ENCODE measurements at regions not wholly inside any gene's neighbourhood (a gene's known extent, or its start where the extent isn't known, plus 50 kb on each side); places are given as distances from the start of the nearest gene placed in this dataset.

DNA sequence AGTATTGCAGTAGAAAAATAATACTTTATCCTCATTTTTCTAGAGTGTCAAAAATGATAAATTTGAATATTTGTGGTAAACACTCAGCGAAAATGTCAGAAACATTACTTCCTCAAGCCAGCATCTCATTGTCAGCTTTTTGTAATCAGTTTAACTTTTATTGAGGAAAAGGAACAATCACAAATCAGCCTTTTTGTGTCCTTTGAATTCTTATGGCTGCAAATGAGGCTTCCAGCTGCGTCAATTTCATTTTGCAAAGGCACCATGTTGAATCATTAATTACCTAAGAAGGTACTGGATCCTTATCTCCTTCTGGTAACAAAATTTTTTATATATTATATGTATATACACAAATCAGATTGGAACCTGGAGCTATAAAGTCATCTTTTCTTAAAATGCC is 442.6 kb upstream of the CPEB2 start:
- DNase-seq (ENCODE audit: low read depth) = no peak

DNA sequence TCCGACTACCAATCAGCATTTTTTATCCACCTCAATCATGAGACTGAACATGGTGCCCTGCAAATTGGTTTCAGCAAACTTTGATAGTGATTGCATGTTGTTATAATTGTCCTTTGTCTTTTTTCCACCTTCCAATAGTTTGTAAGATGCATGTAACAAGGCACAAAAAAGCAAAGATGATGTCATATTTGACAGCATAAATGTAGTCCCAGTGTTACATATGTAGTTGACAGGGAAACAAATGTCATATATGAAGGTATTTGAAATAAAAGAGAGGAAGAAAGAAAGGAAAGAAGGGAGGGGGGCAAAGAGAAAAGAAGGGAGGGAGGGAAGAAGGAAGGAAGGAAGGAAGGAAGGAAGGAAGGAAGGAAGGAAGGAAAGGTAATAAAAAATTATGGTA is 441.7 kb upstream of the CPEB2 start:
- no peak for DNase-seq (ENCODE audit: low read depth)

DNA sequence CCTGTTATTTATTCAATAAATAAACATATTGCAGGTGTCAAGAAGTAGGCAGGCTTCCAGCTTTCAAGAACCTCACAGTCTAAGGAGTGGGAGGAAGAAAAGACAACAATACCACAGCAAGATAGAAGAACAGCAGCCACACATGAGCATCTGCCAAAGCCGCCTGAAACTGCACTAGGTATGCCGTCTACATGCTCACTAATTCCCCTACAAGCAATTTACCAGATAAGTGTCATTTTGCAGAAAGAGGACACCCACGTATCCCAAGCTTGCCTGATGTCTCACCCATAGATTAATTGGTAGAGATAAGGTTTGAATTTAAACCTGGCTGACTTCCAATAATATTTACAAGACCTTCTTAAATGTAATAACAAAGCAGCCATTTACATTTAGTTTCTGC is 439.4 kb upstream of the CPEB2 start:
- no peak for DNase-seq (ENCODE audit: low read depth)

DNA sequence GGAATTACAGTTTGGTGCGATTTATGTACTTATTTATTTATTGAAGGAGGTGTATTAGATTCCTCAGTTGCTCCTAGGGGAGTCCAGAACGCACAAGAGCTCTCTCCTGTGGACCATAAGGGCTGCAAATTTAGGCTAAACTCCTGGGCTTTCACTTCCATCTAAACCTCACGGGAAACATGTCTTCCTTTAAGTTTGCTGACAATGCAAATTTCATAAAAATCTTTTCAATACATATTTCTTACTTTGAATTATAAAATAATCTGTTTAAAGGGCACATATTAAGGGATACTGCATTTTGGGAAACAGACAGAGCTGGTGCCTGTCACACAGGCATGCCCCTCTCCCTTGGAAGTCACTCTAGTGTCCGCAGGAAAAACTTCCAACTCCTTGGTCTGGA is 438.0 kb upstream of the CPEB2 start:
- no peak for DNase-seq (ENCODE audit: low read depth)

DNA sequence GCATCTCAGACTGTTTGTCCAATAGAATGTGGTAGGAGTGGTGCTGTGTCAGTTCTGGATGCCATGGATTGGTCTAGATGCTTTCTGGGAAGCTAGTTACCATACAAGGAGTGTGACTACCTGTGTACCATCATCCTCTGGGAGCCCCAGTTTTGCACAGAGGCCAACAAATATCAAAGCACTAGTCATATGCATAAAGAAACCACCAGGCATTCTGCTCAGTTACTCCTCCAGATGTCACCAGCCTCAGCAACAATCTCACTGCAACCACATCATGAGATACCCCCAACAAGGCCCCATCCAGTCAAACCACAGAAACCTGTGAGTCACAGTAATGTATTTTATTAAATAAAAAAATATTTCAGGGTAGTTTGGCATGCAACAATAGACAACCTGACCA is 435.8 kb upstream of the CPEB2 start:
- peak; percentile 3 for DNase-seq (ENCODE audit: low read depth)

DNA sequence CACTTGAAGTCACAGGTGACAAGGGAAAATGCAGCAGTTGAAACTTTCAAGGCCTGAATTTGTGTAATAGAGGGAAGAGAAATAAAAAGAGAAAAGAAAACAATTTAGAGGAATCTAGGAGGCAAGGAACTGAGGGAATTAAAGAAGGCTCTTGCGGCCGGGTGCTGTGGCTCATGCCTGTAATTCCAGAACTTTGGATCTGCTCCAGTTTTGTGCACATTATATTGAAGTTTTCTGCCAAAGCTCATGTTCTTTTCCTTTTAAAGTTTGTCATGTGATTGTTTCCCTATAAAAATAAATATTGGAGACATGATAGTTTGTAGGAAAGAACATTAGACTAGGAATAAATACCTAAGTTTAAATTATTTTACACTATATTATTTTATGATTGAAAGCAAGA is 433.9 kb upstream of the CPEB2 start:
- DNase-seq (ENCODE audit: low read depth) = peak; percentile 52

DNA sequence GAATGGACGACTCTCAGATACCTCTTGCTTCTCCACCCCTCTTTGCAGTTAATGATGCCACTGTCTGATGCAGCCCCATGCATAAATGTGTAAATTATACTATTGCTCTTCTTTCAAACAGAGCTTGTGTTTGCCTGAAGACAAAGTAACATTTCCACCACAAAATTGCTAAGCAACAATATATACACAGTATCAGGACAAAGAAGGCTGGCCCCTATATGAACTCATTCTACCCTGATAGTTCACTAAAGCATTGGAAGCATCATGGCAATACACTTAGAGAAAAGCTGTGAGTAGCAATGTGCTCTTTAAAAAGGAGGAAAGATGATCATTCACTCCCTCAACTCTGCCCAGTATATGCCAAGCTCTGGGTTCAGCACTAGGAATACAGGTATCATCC is 427.0 kb upstream of the CPEB2 start:
- no peak for DNase-seq (ENCODE audit: low read depth)

DNA sequence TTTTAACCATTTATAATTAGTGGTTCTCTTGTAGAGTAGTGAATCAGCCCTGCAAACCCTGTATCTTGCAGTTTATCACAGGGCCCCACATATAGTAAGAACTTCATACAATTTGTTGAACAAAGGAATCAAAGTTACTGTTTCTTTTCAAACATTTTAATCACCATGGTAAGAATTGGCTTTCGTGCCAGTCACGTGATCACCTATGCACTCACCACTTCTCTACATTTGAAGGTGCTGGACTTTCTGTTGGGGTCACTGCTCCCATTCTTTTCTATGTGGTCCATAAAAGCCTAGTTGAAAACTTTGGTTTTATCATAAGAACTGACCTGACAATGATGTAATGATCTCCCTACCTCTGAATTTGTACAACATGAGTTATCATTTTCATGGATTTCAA is 426.4 kb upstream of the CPEB2 start:
- no peak for DNase-seq (ENCODE audit: low read depth)

DNA sequence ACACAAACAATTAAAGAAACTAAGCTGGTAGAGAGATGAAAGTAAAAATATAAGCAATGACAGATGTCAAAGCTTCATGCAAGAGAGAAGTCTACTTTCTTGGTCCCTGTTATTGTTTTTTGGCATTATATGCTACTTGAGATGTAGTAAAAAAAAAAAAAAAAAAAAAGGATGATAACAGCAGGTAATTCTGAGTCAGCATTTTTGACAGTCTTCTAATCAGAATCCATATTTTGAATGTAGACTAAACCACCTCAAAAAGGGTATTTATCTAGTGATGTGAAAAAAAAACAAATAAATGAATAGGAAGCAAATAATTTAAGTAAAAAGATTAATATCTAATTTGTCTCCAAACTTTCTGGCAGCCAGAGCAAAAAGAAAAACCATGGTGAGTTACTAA is 422.2 kb upstream of the CPEB2 start:
- DNase-seq (ENCODE audit: low read depth) = no peak

DNA sequence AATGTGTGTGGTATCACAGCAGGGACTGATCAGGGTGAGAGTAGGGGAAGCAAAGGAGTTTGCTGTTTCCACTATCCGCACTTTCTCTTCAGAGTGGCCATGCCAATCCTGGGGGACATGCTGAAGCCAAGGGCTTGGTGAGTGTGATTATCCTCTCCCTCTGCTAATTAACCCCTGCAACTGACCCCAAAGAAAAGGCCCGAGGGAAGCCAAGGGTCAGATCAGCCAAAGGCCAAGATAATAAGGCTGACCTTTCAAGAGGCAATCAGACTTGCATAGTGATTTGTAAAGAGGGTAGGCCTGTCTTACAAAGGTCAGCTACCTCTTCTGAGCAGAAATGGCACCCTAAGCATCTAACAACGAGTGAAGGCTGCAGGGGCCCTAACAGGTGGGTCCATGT is 420.5 kb upstream of the CPEB2 start:
- DNase-seq (ENCODE audit: low read depth) = no peak

DNA sequence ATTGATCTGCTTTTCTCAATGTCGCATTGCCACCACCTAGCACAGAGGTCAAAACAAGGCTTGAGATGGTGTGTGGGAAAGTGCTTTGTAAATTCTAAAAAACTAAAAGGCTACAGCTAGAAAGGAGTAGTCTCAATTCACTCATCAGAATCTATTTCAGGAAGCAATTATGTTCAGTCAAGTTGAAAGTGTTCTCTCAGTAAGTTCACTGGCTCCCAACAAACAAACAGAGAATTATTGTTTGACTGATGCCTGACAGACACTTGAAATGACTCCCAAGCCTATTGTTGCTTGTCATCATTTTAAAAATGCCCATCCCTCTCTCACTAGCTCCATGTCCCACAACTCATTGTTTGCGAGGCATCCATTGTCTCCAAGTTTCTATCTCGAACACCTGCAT is 419.6 kb upstream of the CPEB2 start:
- no peak for DNase-seq (ENCODE audit: low read depth)

DNA sequence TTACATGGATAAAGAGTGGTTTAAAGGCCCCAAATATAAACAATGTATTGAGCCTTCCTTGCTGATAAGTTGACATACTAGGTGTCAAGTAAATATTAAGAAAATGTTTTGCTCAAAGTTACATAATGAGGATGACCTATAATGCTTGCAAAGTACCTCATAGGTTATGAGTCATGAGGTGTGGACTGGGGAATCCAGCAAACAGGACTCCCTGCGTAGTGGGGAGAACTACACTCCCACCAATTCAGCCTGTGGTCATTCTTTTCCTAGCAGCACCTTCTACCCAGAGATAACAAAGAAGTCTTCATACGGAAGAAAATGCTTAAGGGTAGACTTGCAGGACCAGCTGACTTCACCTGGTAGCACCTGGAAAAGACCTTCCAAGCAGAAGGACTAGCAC is 418.9 kb upstream of the CPEB2 start:
- no peak for DNase-seq (ENCODE audit: low read depth)

DNA sequence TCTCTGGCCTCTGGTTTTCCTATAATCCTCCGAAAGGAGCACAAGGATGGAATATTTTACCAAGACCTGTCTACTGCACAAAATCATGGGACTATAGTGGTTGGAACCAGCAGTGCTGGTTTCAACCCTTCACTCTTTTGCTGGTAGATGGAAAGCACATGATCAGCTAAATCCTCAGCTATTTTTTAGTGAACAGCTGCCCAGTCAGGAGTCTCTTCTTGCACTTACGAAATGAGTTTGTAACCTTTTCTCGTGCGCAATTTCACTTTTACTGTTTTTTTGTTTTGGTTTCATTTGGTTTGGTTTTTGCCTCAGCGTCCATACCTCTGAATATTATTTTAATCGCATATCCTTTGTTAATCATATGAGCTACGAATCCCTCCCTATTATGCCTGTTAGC is 418.5 kb upstream of the CPEB2 start:
- no peak for DNase-seq (ENCODE audit: low read depth)

DNA sequence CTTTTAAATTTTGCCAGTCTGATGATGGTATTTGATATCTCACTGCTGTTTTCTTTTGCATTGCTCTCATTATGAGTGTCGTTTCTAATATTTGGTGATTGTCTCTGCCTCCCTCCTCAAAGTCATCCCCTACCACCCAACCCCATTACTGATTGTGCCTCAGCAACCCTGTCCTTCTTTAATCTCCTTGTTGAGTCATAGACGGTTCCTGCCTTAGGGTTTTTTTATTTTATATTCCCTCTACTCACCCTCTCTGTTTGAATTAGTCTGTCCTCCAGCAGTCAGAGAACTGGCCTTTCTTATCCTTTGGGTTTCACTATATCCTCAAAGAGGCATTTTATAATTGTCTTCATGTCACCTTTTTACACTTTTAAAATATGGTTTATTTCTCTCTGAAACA is 409.3 kb upstream of the CPEB2 start:
- no peak for DNase-seq (ENCODE audit: low read depth)

DNA sequence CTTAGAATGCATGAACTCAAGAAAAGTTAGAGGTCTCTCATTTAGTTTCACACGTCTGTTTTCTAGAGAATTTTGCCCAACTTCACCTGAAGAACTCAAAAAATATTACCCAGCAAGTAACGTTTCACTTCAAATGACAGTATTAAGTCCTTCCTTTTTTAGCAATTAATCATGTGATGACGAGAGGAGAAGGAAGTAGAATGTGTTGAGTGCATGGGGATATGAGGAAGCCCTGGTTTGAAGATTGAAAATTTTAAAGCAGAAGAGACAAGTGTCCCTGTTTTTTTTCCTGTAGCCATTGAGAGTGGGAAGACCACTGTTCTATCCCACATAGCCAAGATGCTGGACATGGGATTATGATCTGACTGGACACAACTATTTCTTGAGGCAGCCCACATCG is 406.3 kb upstream of the CPEB2 start:
- DNase-seq (ENCODE audit: low read depth) = no peak

DNA sequence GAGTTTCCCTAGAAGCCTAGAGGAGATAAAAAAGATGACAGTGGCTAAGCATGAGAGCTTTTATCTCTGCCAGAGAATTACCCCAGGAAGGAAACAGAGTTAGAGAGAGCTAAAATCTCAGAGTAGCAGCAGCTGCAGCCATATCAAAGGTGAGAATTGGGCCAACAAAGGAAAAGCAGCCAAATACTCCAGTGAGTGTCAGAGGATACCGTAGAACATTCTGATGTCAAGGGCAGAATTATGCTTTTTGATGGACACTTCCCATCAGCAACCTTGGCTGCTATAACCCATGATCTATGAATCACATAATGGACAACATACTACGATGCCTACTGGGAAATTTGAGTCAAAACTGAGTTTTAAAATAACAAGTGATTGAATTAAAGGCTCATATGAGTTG is 405.8 kb upstream of the CPEB2 start:
- no peak for DNase-seq (ENCODE audit: low read depth)

DNA sequence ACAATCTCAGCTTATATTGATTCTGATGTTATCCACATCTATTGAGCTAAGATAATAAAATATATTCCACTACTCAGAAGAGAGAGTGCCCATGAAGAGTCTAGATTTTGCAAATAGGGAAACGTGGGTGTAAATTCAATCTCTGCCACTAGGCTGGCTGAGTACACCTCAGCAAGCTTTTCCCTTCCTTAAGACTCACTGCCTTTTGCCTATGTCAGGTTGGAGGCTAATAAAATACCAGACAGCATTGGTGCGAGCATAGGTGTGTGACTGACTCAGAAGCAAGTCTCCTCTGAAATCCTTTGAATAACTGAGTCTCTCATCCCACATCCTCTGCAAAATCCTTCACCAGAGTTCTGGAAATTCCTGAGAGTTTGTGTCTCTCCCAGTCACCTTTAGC is 405.4 kb upstream of the CPEB2 start:
- DNase-seq (ENCODE audit: low read depth) = no peak

DNA sequence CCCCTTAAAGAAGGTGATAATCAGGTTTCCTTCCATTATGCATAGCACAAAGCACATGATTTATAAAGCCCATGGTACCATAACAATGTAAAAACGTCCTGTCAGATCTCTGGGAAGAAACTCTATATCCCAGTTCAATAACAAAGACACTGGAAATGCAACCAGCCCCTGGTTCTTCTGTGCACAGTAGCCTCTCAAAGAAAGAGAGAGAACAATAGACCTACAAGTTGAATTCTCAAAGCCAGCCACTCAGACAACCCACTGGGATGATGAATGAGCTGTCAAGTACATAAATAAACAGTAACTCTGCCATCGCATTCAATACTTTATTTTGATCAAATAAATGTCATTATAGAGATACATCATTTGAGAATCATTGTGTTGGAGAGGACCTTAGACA is 400.1 kb upstream of the CPEB2 start:
- no peak for DNase-seq (ENCODE audit: low read depth)

DNA sequence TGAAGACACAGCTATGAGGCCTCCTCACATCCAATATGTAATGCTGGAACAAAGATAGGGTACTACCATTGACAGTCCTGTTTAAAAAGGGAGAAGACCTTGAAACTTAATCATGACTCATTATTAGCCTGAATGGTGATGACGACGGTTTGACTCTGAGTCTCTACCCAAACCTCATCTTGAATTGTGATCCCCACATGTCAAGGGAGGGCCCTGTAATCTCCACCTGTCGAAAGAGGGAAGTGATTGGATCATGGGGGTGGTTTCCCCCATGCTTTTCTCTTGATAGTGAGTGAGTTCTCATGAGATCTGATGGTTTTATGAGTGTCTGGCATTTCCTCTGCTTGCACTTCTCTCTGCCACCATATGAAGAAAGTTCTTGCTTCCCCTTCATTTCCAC is 395.3 kb upstream of the CPEB2 start:
- no peak for DNase-seq (ENCODE audit: low read depth)

DNA sequence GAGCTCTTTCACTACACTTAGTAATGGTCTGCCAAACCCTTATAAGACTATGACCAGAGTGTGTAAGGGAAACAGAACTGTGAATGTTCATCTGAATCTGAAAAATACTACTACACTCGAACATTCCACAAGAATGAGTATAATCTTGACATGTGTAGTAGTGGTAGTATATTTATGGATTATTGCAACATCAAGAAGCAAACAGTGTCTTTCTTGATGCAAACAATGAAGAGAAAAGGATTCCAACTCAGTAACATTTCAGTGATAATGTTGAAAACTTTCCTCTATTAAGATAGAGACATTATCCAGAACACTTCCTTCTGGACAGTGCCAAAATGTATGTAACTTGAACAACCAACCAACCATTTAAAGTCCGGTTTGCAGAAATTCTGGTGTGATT is 394.7 kb upstream of the CPEB2 start:
- peak; percentile 50 for DNase-seq (ENCODE audit: low read depth)

DNA sequence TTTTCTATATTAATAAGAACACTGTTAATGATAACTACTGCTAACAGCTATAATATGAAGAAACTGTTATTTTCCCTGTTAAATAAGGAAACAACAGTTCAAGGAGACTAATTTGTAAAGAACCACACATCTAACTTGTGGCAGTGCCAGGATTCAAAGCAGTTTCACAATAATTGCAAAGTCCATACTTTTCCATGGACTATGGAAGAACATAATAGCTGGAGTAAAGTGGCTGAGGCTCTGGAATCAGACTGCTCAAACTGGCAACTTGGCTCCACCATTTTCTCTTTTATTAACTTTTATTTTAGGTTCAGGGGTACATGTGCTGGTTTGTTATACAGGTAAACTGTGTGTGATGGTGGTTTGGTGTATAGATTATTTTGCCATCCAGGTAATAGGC is 393.7 kb upstream of the CPEB2 start:
- DNase-seq (ENCODE audit: low read depth) = no peak

DNA sequence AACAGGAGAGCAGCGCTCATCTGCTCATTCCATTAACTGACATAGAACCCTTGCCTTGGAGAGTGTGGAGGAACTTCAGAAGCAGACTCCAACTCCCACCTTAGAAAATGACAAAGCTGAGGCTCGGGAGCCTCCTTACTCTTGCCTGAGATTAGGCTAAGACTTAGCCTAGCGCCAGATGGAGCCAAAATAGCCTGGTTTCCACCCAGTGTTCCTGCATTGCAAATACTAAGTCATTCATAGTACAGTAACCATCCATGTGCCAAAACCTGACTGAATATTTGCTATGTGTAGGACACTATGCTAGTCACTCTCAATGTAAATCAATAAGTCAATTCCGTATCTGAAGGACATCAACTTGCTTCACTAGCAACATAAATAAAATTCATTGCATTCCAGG is 387.4 kb upstream of the CPEB2 start:
- DNase-seq (ENCODE audit: low read depth) = no peak

DNA sequence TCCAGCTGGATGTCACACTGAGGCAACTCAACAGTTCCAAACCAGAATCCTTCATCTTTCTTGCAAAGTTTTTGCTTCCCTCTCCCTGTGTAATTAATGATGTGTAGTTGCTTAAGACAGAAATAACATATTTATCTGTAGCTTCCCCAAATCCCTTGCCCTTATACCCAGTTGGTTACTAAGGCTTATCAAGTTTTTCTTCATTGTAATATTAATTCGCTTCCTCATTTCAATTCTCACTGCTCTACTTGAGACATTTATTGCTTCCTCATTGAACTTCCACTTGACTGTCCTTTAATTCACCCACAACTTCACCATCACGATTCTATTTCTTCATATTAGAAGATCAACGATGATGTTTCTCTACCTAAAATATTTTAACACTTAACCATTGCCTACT is 386.6 kb upstream of the CPEB2 start:
- no peak for DNase-seq (ENCODE audit: low read depth)

DNA sequence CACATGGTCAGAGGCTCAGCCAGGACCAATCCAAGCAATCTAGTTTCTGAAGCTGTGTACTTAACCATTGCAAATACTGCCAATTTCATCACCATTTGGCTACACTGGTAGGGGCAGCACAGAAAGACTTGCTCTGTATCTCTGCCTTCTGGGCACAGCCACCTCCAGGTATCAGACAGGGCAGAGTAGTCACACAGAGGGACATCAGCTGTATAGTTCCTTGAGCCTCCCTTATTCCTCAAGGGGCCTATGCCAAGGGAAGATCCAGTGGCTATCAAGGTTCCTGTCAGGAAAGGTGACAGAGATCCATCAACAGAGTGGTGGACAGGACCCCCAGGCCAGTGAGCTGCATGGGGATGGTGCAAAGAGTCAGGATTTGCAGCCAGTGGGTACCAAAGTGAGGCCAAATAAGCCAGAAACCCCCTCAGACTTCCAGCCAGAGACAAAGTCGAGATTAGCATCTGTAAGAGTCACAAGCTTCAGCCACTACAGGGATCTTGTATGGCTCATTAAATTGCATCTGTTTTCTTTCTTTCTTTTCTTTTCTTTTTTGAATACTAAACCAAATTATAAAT is 381.6 kb upstream of the CPEB2 start:
- no peak for DNase-seq (ENCODE audit: low read depth)
